Suprapubic skin (tissue), 4 donors: ENCODE measurements at regions not wholly inside any gene's neighbourhood (a gene's known extent, or its start where the extent isn't known, plus 50 kb on each side); places are given as distances from the start of the nearest gene placed in this dataset.
"Not testable (repeated sequence)": the region's sequence is repeated elsewhere in the genome, so short reads cannot be mapped to it uniquely, and the experiment has no call there.

Source experiments
- CTCF ChIP-seq, 2 donors: fragments of 200-600 bp in 1 of 2; fragments of 450-650 bp in 1 of 2; sonication (generic) in 1 of 2; IDR thresholded peaks; one replicate each; pipeline ENCODE4 v1.5.1; 2016 to 2019; ENCODE audit warnings: antibody characterized with exemption in 2 of 2, mild to moderate bottlenecking in 1 of 2, moderate library complexity in 1 of 2
- EP300 ChIP-seq: sonication (generic); formaldehyde crosslinking; IDR thresholded peaks from one replicate; pipeline ENCODE4 v1.6.1; 2017; ENCODE audit warnings: antibody characterized with exemption
- POLR2A ChIP-seq, 2 donors: fragments of 450-650 bp; IDR thresholded peaks; one replicate each; pipeline ENCODE4 v1.6.1; 2017; ENCODE audit warnings: antibody characterized with exemption in 2 of 2, mild to moderate bottlenecking in 2 of 2, moderate library complexity in 2 of 2
- POLR2AphosphoS5 ChIP-seq, 3 donors: sonication (generic); formaldehyde crosslinking; IDR thresholded peaks; one replicate each; pipeline ENCODE4 v1.6.1; 2017; ENCODE audit warnings: antibody characterized with exemption in 3 of 3

- not testable (repeated sequence) for TF ChIP-seq POLR2AphosphoS5 (IDR thresholded peaks at IDR 0.05); CTCF (IDR thresholded peaks at IDR 0.05); POLR2A (IDR thresholded peaks at IDR 0.05); EP300
Observed at GRCh38 chr2:87499860-87500259, 248.0 kb upstream of the PLGLB2 start.
